Spleen (tissue), 11 donors: ENCODE measurements at regions not wholly inside any gene's neighbourhood (a gene's known extent, or its start where the extent isn't known, plus 50 kb on each side); places are given as distances from the start of the nearest gene placed in this dataset.

Experiments
- DNase-seq: peaks from one replicate; pipeline ENCODE4 v3.0.0-alpha.2; 2020
- H3K27ac ChIP-seq, 8 donors: fragments of 200-600 bp; sonication (generic) in 7 of 8; 1 replicate in 4 of 8; 2 replicates in 4 of 8; pipeline versions ENCODE4 v1.5.0 to v1.8.0; 2016 to 2021; ENCODE audit warnings: inconsistent platforms in 4 of 8, mild to moderate bottlenecking in 4 of 8, moderate library complexity in 1 of 8
- H3K27me3 ChIP-seq, 7 donors: fragments of 200-600 bp; sonication (generic) in 6 of 7; replicated peaks in 1 of 7; 1 replicate in 4 of 7; 2 replicates in 3 of 7; pipeline versions ENCODE4 v1.5.0 to v1.8.0; 2016 to 2021; ENCODE audit warnings: inconsistent platforms in 3 of 7, mild to moderate bottlenecking in 1 of 7
- H3K36me3 ChIP-seq, 6 donors: fragments of 200-600 bp; sonication (generic) in 5 of 6; 1 replicate in 4 of 6; 2 replicates in 2 of 6; pipeline versions ENCODE4 v1.5.0 to v1.8.0; 2016 to 2021; ENCODE audit warnings: inconsistent platforms in 2 of 6
- H3K4me1 ChIP-seq, 6 donors: fragments of 200-600 bp; sonication (generic) in 5 of 6; 1 replicate in 3 of 6; 2 replicates in 3 of 6; pipeline versions ENCODE4 v1.5.0 to v1.8.0; 2016 to 2021; ENCODE audit warnings: inconsistent platforms in 3 of 6
- H3K4me3 ChIP-seq, 8 donors: fragments of 200-600 bp; sonication (generic) in 7 of 8; 1 replicate in 4 of 8; 2 replicates in 4 of 8; pipeline versions ENCODE4 v1.5.0 to v1.8.0; 2016 to 2021; ENCODE audit warnings: inconsistent platforms in 4 of 8, mild to moderate bottlenecking in 4 of 8, moderate library complexity in 2 of 8
- H3K9me3 ChIP-seq, 8 donors: fragments of 200-600 bp; sonication (generic) in 7 of 8; 1 replicate in 4 of 8; 2 replicates in 4 of 8; pipeline versions ENCODE4 v1.5.0 to v1.8.0; 2016 to 2021; ENCODE audit warnings: inconsistent platforms in 4 of 8
- POLR2A ChIP-seq, 3 donors: fragments of 450-650 bp; IDR thresholded peaks; one replicate each; pipeline ENCODE4 v1.5.1; 2017; ENCODE audit warnings: antibody characterized with exemption in 3 of 3, mild to moderate bottlenecking in 1 of 3
- POLR2AphosphoS5 ChIP-seq, 3 donors: sonication (generic); formaldehyde crosslinking; IDR thresholded peaks; one replicate each; pipeline ENCODE4 v1.5.1; 2017; ENCODE audit warnings: antibody characterized with exemption in 3 of 3
- WGBS, 5 donors: extraction: QIAGEN DNeasy Blood & Tissue Kit in 3 of 5; methylation state at CpG; one replicate each; pipeline versions ENCODE4 v1.1.5 to v1.1.7; 2013 to 2018; 5-methylcytosine and 5-hydroxymethylcytosine counted together
- intact Hi-C: fragments of 100-400 bp; cut with DNase I; formaldehyde crosslinking; loops from one replicate; pipeline ENCODE4 v1.15.0; 2023; ENCODE audit warnings: low total_unique reads
- TF ChIP-seq, protein P1 (sequence below), 11 experiments: fragments of 200-600 bp in 7 of 11; fragments of 450-650 bp in 4 of 11; sonication (generic) in 4 of 11; IDR thresholded peaks in 8 of 11; conservative IDR thresholded peaks in 3 of 11; 1 replicate in 7 of 11; 2 replicates in 4 of 11; pipeline versions ENCODE4 v1.4.0 to v1.8.0; 2016 to 2021; ENCODE audit warnings: antibody characterized with exemption in 11 of 11, inconsistent platforms in 4 of 11, mild to moderate bottlenecking in 1 of 11
- donor health status: healthy with polysubstance abuse.
- donor health status: DM: no; HTN: no; CAD: no; lungs with moderate emphysema.
- donor health status: DM: no; HTN: no; CAD: no.
- donor health status: Bipolar disorder and iron deficiency.
- donor health status: healthy.
- donor health status: DM: no; HTN: no; CAD: no.
- donor health status: DM: yes; HTN: yes; CAD: no.

DNA sequence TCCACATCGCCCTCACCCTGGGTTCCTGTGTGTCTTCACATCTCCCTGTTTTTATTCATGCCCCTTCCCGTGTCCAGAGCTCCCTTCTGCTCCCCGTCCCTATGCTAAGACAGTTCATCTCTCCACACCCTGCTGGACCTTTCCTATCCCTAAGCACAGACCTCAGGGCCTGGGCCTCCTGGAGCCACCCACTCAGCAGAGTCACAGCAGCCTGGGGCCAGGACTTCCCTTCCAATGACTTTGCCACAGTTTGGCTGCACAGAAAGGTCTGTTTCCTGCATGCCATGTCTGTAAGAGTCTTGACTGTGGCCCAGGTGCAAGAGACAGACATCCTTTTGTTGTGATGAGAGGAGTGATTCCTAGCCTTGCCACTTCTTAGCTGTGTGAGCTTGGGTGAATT lies 470.7 kb downstream of the TSHZ3 start:
- no peak for TF ChIP-seq POLR2AphosphoS5 (IDR thresholded peaks at IDR 0.05)
- TF ChIP-seq POLR2A (IDR thresholded peaks at IDR 0.05) = no peak
- TF ChIP-seq, protein P1, sequence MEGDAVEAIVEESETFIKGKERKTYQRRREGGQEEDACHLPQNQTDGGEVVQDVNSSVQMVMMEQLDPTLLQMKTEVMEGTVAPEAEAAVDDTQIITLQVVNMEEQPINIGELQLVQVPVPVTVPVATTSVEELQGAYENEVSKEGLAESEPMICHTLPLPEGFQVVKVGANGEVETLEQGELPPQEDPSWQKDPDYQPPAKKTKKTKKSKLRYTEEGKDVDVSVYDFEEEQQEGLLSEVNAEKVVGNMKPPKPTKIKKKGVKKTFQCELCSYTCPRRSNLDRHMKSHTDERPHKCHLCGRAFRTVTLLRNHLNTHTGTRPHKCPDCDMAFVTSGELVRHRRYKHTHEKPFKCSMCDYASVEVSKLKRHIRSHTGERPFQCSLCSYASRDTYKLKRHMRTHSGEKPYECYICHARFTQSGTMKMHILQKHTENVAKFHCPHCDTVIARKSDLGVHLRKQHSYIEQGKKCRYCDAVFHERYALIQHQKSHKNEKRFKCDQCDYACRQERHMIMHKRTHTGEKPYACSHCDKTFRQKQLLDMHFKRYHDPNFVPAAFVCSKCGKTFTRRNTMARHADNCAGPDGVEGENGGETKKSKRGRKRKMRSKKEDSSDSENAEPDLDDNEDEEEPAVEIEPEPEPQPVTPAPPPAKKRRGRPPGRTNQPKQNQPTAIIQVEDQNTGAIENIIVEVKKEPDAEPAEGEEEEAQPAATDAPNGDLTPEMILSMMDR (IDR thresholded peaks at IDR 0.05 in 8 of 11, conservative IDR thresholded peaks at IDR 0.05 in 3 of 11) = no peak
- no peaks in the 10 kb centered on the region for H3K9me3 ChIP-seq
- no peak overlapping the region for H3K4me3 ChIP-seq
- WGBS, 5 donors = 57 to 90% (median 68%) methylated on average over 2 to 3 of the region's 3 CpGs
- H3K27ac ChIP-seq = peak overlapping the region in 3 of 8 donors; percentile 13 to 52 (median 33)
- H3K36me3 ChIP-seq = no peaks in the 10 kb centered on the region
- DNase-seq = no peak
- peaks cover 0 to 37% (median 0%) of the 10 kb centered on the region in 6 donors for H3K4me1 ChIP-seq
- intact Hi-C loops = no loop called here
- H3K27me3 ChIP-seq = no peaks in the 10 kb centered on the region

DNA sequence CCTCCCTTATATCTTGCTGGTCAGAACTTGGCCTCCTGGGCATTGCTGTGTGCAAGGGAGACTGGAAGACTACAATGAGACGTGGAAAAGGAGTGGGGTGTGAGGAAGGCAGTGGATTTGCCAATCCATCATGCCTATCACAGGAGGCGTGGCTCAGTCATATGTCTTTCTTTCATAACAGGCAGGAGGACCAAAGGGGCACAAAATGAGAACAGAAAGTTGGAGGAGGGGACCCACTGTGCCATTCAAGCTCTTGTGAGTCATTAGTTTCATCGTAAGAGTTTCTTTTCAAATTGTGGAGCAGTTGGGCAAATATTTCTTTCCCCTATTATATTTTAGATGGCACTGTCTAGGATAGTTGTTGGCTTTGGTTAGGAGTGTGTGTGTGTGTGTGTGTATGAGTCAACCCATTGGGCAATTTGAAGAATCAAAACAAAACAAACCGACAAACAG lies 471.5 kb downstream of the TSHZ3 start:
- 54 to 74% (median 58%) methylated on average over 4 of the region's 4 CpGs for WGBS, 5 donors
- H3K36me3 ChIP-seq = no peaks in the 10 kb centered on the region
- DNase-seq = no peak
- intact Hi-C loops = no loop called here
- H3K27me3 ChIP-seq = no peaks in the 10 kb centered on the region
- H3K4me3 ChIP-seq = no peak overlapping the region
- peak overlapping the region in 3 of 8 donors; percentile 13 to 52 (median 33) for H3K27ac ChIP-seq
- H3K9me3 ChIP-seq = no peaks in the 10 kb centered on the region
- no peak for TF ChIP-seq POLR2AphosphoS5 (IDR thresholded peaks at IDR 0.05)
- TF ChIP-seq POLR2A (IDR thresholded peaks at IDR 0.05) = no peak
- TF ChIP-seq, protein P1 (IDR thresholded peaks at IDR 0.05 in 8 of 11, conservative IDR thresholded peaks at IDR 0.05 in 3 of 11) = no peak
- peaks cover 0 to 31% (median 0%) of the 10 kb centered on the region in 6 donors for H3K4me1 ChIP-seq

DNA sequence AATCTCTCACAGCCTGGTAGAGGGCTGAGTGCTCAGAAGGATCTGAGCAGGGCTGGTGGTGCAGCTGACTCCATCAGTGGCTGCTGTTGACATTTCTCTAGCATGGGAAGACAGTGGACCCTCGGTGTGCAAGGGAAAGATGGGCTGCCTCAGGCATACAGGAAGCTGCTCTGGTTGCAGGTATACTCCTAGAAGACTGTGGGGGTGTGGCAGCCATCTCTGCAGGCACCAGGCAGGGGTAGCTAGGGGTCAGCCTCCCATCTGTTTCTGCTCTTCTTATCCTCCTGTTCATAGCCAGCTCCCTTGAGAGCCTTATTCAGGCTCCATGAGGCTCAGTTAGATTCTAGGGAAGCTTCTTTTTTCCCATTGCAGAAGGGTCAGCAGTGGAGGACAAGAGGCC lies 475.5 kb downstream of the TSHZ3 start:
- peaks cover 0 to 7% (median 0%) of the 10 kb centered on the region in 6 donors for H3K4me1 ChIP-seq
- intact Hi-C loops = no loop called here
- no peaks in the 10 kb centered on the region for H3K27me3 ChIP-seq
- H3K27ac ChIP-seq = no peak overlapping the region
- no peaks in the 10 kb centered on the region for H3K36me3 ChIP-seq
- 33 to 82% (median 64%) methylated on average over 1 of the region's 1 CpG for WGBS, 5 donors
- no peak for DNase-seq
- peaks cover 0 to under 1% (median 0%) of the 10 kb centered on the region in 8 donors for H3K9me3 ChIP-seq
- TF ChIP-seq, protein P1 (IDR thresholded peaks at IDR 0.05 in 8 of 11, conservative IDR thresholded peaks at IDR 0.05 in 3 of 11) = no peak
- TF ChIP-seq POLR2A (IDR thresholded peaks at IDR 0.05) (no peak), POLR2AphosphoS5 (IDR thresholded peaks at IDR 0.05) (no peak)
- H3K4me3 ChIP-seq = no peak overlapping the region

DNA sequence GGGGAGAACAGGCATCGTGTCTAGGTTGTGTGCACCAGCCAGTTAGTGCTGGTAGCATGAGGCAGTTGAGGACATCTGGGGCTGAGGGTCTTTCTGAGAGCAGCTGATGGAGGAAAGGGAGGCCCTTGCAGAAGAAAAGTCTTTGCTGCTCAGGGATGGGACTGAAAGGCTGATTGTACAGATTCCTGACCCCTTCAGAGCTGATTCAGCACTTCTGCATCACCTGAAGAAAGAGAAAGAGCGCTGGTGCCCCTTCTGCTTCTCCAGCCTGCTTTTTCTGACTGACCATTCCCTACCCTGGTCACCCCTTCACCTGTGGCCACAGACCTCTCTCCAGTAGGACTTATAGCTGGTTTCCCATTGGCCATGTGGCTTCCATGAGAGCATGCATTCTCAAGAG lies 476.2 kb downstream of the TSHZ3 start:
- no peak overlapping the region for H3K27ac ChIP-seq
- H3K9me3 ChIP-seq = peaks cover 0 to 5% (median 0%) of the 10 kb centered on the region in 8 donors
- TF ChIP-seq, protein P1 (IDR thresholded peaks at IDR 0.05 in 8 of 11, conservative IDR thresholded peaks at IDR 0.05 in 3 of 11) = no peak
- no peak for TF ChIP-seq POLR2A (IDR thresholded peaks at IDR 0.05)
- no peak for TF ChIP-seq POLR2AphosphoS5 (IDR thresholded peaks at IDR 0.05)
- 69 to 88% (median 79%) methylated on average over 2 of the region's 2 CpGs for WGBS, 5 donors
- no peak for DNase-seq
- H3K4me1 ChIP-seq = peaks cover 0 to 2% (median 0%) of the 10 kb centered on the region in 6 donors
- no peaks in the 10 kb centered on the region for H3K36me3 ChIP-seq
- H3K27me3 ChIP-seq = no peaks in the 10 kb centered on the region
- intact Hi-C loops = no loop called here
- no peak overlapping the region for H3K4me3 ChIP-seq
